ENCODE measurements at regions not wholly inside any gene's neighbourhood (a gene's known extent, or its start where the extent isn't known, plus 50 kb on each side); places are given as distances from the start of the nearest gene placed in this dataset.

GRCh38 chr6:87905101-87905641, 142.5 kb upstream of the SPACA1 start:
- no peaks in the 10 kb centered on the region for H3K36me3 ChIP-seq
- H3K27ac ChIP-seq, result no peak overlapping the region
- no peak overlapping the region for H3K4me3 ChIP-seq
- no peaks in the 10 kb centered on the region for H3K27me3 ChIP-seq
- no peak for TF ChIP-seq EP300 (IDR thresholded peaks at IDR 0.05)
- no peak for TF ChIP-seq POLR2A (IDR thresholded peaks at IDR 0.05)
- no peak for TF ChIP-seq CTCF (IDR thresholded peaks at IDR 0.05)
- no peaks in the 10 kb centered on the region for H3K9me3 ChIP-seq
- DNase-seq (ENCODE audit: low spot score in 2 of 2), result no peak
- WGBS, 2 donors, result 53 to 68% methylated on average over 2 of the region's 2 CpGs
- no peaks in the 10 kb centered on the region for H3K4me1 ChIP-seq

- Histone ChIP-seq H3K9me3 (no peaks in the 10 kb centered on the region), H3K27ac (no peak overlapping the region), H3K27me3 (no peaks in the 10 kb centered on the region), H3K36me3 (no peaks in the 10 kb centered on the region), H3K4me1 (no peaks in the 10 kb centered on the region), H3K4me3 (no peak overlapping the region)
- no peak for DNase-seq (ENCODE audit: low spot score in 2 of 2)
- no peak for TF ChIP-seq EP300 (IDR thresholded peaks at IDR 0.05)
- TF ChIP-seq POLR2A (IDR thresholded peaks at IDR 0.05), result no peak
- TF ChIP-seq CTCF (IDR thresholded peaks at IDR 0.05), result no peak
Measured at GRCh38 chr6:87904011-87904410, 143.6 kb upstream of the SPACA1 start.

- H3K27me3 ChIP-seq, result no peaks in the 10 kb centered on the region
- H3K4me3 ChIP-seq, result no peak overlapping the region
- H3K36me3 ChIP-seq, result no peaks in the 10 kb centered on the region
- no peak for TF ChIP-seq CTCF (IDR thresholded peaks at IDR 0.05)
- TF ChIP-seq EP300 (IDR thresholded peaks at IDR 0.05), result no peak
- TF ChIP-seq POLR2A (IDR thresholded peaks at IDR 0.05), result no peak
- 69 to 72% methylated on average over 12 of the region's 12 CpGs for WGBS, 2 donors
- no peak overlapping the region for H3K27ac ChIP-seq
- H3K9me3 ChIP-seq, result no peaks in the 10 kb centered on the region
- DNase-seq (ENCODE audit: low spot score in 2 of 2), result no peak
- H3K4me1 ChIP-seq, result no peaks in the 10 kb centered on the region
Measured at GRCh38 chr6:87903323-87903722, 144.3 kb upstream of the SPACA1 start.

GRCh38 chr6:87902383-87902782, 145.3 kb upstream of the SPACA1 start:
- TF ChIP-seq EP300 (IDR thresholded peaks at IDR 0.05) (no peak), CTCF (IDR thresholded peaks at IDR 0.05) (no peak), POLR2A (IDR thresholded peaks at IDR 0.05) (no peak)
- no peak overlapping the region for H3K4me3 ChIP-seq
- no peak for DNase-seq (ENCODE audit: low spot score in 2 of 2)
- H3K27ac ChIP-seq, result no peak overlapping the region
- no peaks in the 10 kb centered on the region for H3K27me3 ChIP-seq
- H3K36me3 ChIP-seq, result no peaks in the 10 kb centered on the region
- H3K9me3 ChIP-seq, result no peaks in the 10 kb centered on the region
- no peaks in the 10 kb centered on the region for H3K4me1 ChIP-seq

- TF ChIP-seq CTCF (IDR thresholded peaks at IDR 0.05), result no peak
- Histone ChIP-seq H3K4me1 (no peaks in the 10 kb centered on the region), H3K9me3 (no peaks in the 10 kb centered on the region), H3K27me3 (no peaks in the 10 kb centered on the region), H3K27ac (no peak overlapping the region), H3K4me3 (no peak overlapping the region), H3K36me3 (no peaks in the 10 kb centered on the region)
- no peak for DNase-seq (ENCODE audit: low spot score in 2 of 2)
- WGBS, 2 donors, result 78 to 87% methylated on average over 1 of the region's 1 CpG
Measured at GRCh38 chr6:87901613-87902012, 146.0 kb upstream of the SPACA1 start.
